ENCODE measurements at regions not wholly inside any gene's neighbourhood (a gene's known extent, or its start where the extent isn't known, plus 50 kb on each side); places are given as distances from the start of the nearest gene placed in this dataset.

DNA sequence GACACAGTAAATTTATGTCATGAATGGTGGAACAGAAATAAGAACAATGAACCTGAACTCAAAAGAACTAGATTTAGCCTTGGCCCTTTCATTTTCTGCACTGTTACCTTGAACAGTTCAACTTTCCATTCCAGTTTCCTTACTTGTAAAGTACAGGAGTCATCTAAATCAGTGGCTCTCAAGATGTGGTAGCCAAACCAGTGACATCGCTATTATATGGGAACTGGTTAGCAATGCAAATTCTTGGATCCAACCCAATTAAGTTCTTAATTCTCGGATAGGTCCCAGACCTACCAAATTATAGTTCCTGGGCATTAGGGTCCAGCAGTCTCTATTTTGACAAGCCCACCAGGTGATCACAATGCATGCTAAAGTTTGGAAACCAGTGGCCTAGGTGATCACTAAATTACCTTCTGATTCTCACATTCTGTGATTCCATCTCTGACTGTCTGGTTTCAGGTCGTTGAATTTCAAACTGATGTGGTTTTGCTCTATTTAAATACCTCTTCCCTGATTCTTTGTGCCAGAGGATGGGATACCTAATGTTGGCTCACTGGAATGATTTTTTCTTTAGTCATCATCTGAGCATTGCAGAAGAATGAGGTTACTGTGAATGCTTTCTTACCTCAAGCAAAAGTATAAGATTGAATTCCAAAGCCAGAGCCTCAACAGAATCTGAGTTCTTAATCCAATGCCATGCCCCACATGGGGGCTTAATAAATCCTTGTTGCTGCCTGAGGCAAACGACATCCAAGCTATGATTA, 253.8 kb downstream of the ENC1 start:
- 93% methylated on average over 4 of the region's 4 CpGs for WGBS
- H3K27me3 ChIP-seq (ENCODE audit: control insufficient read depth, insufficient read depth), result no peaks in the 10 kb centered on the region
- no peaks in the 10 kb centered on the region for H3K4me1 ChIP-seq (ENCODE audit: control insufficient read depth, insufficient read depth, low read length)
- no peaks in the 10 kb centered on the region for H3K9me3 ChIP-seq (ENCODE audit: control insufficient read depth, low read length)
- DNase-seq (no peak), ATAC-seq (no peak)
- H3K27ac ChIP-seq (ENCODE audit: low read length), result no peak overlapping the region
- intact Hi-C loops (cut with DNase I), result no loop called here
- no peak overlapping the region for H3K4me3 ChIP-seq (ENCODE audit: low read length)

DNA sequence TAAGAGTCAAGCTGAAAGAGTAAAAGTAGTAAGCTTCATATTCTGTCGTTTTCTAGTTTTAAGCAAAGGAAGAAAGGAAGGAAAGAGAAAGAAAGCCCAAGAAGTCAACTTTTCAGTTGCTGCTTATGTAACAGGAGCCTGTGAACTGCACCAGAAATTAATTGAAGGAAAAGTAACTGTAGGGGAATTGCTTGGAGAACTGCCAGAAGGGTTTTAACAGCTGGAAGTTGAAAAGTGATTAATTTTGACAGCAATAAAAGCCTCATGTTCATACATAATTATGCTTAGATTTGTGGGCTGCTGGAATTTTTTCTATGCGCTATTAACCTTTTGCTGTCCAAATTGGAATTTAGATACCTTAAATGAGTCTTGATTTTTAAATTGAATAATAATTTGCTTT, 255.7 kb downstream of the ENC1 start:
- 25% methylated on average over 2 of the region's 2 CpGs for WGBS
- intact Hi-C loops (cut with DNase I), result no loop called here

DNA sequence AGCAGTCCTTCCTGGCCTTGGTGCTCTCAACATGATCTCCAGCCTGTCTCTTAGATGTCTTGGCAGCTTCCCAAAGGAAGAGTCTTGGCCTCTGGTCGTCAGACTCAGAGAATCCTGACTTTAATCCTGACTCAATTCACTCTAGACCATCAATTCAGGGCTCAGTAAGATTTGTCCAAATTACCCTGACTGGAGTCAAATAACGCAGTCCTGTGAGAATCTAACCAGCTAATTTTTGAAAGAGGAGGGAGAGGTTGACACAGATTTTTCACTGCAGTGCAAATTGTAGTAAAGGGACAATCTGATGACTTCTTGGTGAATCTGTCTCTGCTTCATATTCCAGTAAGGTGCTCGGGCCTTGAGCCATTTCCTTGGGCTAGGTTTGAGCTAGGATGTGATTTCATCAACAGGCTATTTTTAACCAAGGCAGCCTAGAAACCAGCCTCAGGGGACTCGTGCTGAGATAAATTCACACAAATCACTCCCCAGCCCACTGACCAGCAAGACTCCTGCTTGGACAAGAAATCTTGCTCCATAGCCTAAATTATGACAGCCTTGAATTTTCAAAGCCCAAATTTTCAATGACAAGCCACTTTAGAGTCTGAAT, 257.4 kb downstream of the ENC1 start:
- peak in 2 of 3 donors; percentile 48 to 60 for DNase-seq
- H3K4me1 ChIP-seq (ENCODE audit: control insufficient read depth, insufficient read depth, low read length), result no peaks in the 10 kb centered on the region

More for the DNA sequence above, 255.7 kb downstream of the ENC1 start:
- Histone ChIP-seq H3K9me3 (ENCODE audit: control insufficient read depth, low read length) (no peaks in the 10 kb centered on the region), H3K27me3 (ENCODE audit: control insufficient read depth, insufficient read depth) (no peaks in the 10 kb centered on the region), H3K4me1 (ENCODE audit: control insufficient read depth, insufficient read depth, low read length) (no peaks in the 10 kb centered on the region), H3K4me3 (ENCODE audit: low read length) (no peak overlapping the region), H3K27ac (ENCODE audit: low read length) (no peak overlapping the region)
- ATAC-seq, result no peak
- no peak for DNase-seq

DNA sequence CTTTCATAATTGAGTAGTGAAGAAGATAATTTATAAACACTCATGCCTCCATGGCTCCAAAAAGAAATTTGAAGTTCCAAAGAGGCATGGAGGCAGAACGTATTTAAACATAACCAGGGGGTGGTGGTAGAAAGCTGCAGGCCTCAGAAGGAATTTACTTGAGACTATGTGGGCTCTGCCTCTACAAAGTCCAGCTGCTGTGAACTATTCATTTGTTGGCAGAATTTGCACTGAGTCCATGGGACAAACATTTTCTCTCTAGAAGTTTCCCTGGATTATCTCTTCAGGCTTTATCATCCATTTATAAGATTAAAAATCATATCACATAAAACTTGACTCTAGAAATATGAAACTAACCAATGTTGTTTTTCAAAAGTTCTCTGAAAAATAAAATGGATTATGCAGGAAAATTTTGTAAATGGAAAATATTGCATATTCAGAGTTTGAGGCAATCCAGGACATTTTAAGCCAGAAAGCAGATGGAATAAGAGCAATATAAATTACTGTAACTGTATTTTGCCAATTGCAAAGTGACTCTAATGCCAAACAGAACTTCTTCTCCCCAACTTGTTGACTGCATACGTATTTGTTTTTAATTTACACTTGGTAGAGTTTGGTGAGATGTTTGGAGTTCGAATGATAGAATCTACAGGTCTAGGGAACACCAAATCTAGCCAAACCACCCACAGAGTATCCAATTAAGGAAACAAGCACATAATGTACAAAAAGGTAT, 258.2 kb downstream of the ENC1 start:
- peak in 1 of 2 donors; percentile 50 for ATAC-seq
- Histone ChIP-seq H3K27ac (ENCODE audit: low read length) (no peak overlapping the region), H3K4me1 (ENCODE audit: control insufficient read depth, insufficient read depth, low read length) (no peaks in the 10 kb centered on the region), H3K4me3 (ENCODE audit: low read length) (no peak overlapping the region), H3K9me3 (ENCODE audit: control insufficient read depth, low read length) (no peaks in the 10 kb centered on the region), H3K27me3 (ENCODE audit: control insufficient read depth, insufficient read depth) (no peaks in the 10 kb centered on the region)
- no peak for DNase-seq
- WGBS, result 68% methylated on average over 3 of the region's 3 CpGs
- intact Hi-C loops (cut with DNase I), result no loop called here

More for the DNA sequence above, 257.4 kb downstream of the ENC1 start:
- peak; percentile 66 to 89 for ATAC-seq
- Histone ChIP-seq H3K27ac (ENCODE audit: low read length) (peak overlapping the region; percentile 75), H3K27me3 (ENCODE audit: control insufficient read depth, insufficient read depth) (no peaks in the 10 kb centered on the region), H3K9me3 (ENCODE audit: control insufficient read depth, low read length) (no peaks in the 10 kb centered on the region), H3K4me3 (ENCODE audit: low read length) (no peak overlapping the region)
- intact Hi-C loops (cut with DNase I), result no loop called here
- 23% methylated on average over 4 of the region's 4 CpGs for WGBS

DNA sequence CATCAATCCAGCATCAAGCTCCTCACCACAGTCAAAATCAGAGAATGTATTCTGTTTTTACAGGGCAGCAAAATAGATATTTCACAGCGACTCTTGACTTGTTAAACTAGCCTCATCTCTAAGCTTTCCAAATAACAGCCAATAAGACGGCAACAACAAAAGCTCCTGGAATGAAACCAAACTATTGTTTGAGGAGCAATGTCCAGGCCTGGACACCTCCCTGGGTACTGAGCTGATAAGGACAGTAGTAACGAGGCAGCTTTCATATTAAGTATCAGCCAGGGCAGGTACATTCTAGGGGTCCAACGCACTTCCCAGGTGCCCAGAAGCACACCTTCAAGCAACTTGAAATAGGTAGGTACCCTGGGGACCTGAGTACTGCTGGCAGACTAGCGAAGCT, 260.3 kb downstream of the ENC1 start:
- intact Hi-C loops (cut with DNase I), result no loop called here
- Histone ChIP-seq H3K4me3 (ENCODE audit: low read length) (no peak overlapping the region), H3K27me3 (ENCODE audit: control insufficient read depth, insufficient read depth) (no peaks in the 10 kb centered on the region), H3K27ac (ENCODE audit: low read length) (no peak overlapping the region), H3K9me3 (ENCODE audit: control insufficient read depth, low read length) (no peaks in the 10 kb centered on the region), H3K4me1 (ENCODE audit: control insufficient read depth, insufficient read depth, low read length) (no peaks in the 10 kb centered on the region)
- DNase-seq (no peak), ATAC-seq (peak; percentile 15 to 67)
- WGBS, result 70% methylated on average over 5 of the region's 5 CpGs

DNA sequence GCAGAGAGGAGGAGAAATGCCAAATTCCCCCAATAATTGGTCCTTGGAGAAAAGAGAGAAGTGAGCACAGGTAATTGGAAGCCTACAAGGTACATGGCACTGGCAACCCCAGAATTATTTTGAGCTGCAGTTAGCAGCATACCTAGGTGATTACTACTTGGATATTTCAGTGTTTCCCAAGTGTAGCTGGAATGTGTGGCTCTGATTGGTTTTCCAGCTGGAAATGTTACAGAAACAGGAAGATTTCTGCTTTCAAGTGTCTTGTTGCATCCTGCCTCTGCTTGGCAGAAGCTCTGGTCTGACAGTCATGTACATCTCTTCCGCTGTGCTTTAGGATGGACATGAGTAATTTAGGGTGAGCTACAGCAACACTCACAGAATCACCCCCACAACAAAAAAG, 262.1 kb downstream of the ENC1 start:
- H3K4me1 ChIP-seq (ENCODE audit: control insufficient read depth, insufficient read depth, low read length), result no peaks in the 10 kb centered on the region
- WGBS, result 72% methylated on average over 1 of the region's 1 CpG
- H3K27ac ChIP-seq (ENCODE audit: low read length), result no peak overlapping the region
- no peaks in the 10 kb centered on the region for H3K9me3 ChIP-seq (ENCODE audit: control insufficient read depth, low read length)
- intact Hi-C loops (cut with DNase I), result no loop called here
- H3K27me3 ChIP-seq (ENCODE audit: control insufficient read depth, insufficient read depth), result no peaks in the 10 kb centered on the region
- ATAC-seq (no peak), DNase-seq (no peak)
- no peak overlapping the region for H3K4me3 ChIP-seq (ENCODE audit: low read length)

DNA sequence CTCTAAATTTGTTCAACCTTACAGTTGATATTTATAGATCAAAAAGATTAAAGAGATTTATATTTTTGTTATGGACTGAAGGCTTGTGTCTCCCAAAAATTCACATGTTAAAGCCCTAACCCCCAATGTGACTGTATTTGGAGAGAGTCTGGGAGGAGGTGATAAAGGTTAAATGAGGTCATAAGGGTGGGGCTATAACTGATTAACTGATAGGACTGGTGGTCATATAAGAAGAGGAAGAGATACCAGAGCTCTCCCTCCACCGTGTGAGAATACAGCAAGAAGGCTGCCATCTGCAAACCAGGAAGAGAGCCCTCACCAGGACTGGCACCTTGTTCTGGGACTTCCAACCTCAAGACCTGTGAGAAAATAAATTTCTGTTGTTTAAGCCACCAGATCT, 264.3 kb downstream of the ENC1 start:
- no peak overlapping the region for H3K27ac ChIP-seq (ENCODE audit: low read length)
- H3K4me1 ChIP-seq (ENCODE audit: control insufficient read depth, insufficient read depth, low read length), result no peaks in the 10 kb centered on the region
- DNase-seq (no peak), ATAC-seq (no peak)
- H3K27me3 ChIP-seq (ENCODE audit: control insufficient read depth, insufficient read depth), result no peaks in the 10 kb centered on the region
- no peak overlapping the region for H3K4me3 ChIP-seq (ENCODE audit: low read length)
- intact Hi-C loops (cut with DNase I), result no loop called here
- no peaks in the 10 kb centered on the region for H3K9me3 ChIP-seq (ENCODE audit: control insufficient read depth, low read length)
- 39% methylated on average over 1 of the region's 1 CpG for WGBS

DNA sequence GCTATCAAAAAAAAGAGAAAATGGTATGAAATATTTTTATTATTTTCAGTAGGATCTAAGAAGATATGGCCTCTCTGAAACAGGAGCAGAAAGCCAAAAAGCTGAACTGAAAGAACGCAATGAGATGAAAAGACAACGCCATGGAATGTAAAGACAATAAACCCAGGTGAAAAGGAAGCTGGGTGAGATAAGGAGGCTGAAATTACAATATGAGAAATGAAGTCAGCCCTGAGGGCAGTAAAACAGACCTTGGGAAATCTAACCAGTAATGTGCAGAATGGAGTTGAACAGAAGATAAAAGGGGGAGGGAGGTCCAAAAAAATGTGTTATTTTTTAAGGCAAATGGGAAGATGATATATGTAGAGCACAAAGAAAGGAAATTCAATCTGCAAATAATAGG, 265.3 kb downstream of the ENC1 start:
- ATAC-seq, result no peak
- H3K27me3 ChIP-seq (ENCODE audit: control insufficient read depth, insufficient read depth), result no peaks in the 10 kb centered on the region
- 66% methylated on average over 2 of the region's 2 CpGs for WGBS
- DNase-seq, result no peak
- intact Hi-C loops (cut with DNase I), result no loop called here
- no peaks in the 10 kb centered on the region for H3K4me1 ChIP-seq (ENCODE audit: control insufficient read depth, insufficient read depth, low read length)
- no peaks in the 10 kb centered on the region for H3K9me3 ChIP-seq (ENCODE audit: control insufficient read depth, low read length)
- H3K4me3 ChIP-seq (ENCODE audit: low read length), result no peak overlapping the region
- no peak overlapping the region for H3K27ac ChIP-seq (ENCODE audit: low read length)

DNA sequence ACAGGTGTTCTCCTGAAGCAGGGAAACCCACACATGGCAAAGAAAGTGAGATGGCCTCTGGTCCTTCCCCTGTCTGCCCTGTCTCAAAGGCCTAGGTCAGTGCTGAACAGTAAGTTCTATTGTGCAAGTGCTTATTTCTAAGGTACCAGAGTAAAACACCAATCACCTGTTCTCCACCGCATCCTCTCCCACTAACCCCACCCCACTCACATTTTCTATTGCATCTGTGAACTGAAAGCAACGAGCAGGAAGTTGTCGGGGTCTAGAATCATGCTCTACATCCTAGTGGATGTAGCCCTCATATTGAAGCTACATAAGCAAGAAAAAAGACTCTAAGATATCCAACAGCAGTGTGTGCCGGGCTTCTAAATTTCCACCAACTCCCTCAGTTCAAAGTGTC, 265.9 kb downstream of the ENC1 start:
- 80% methylated on average over 4 of the region's 4 CpGs for WGBS
- intact Hi-C loops (cut with DNase I), result no loop called here
- H3K4me3 ChIP-seq (ENCODE audit: low read length), result no peak overlapping the region
- no peak for ATAC-seq
- H3K4me1 ChIP-seq (ENCODE audit: control insufficient read depth, insufficient read depth, low read length), result no peaks in the 10 kb centered on the region
- no peak for DNase-seq
- no peaks in the 10 kb centered on the region for H3K9me3 ChIP-seq (ENCODE audit: control insufficient read depth, low read length)
- no peak overlapping the region for H3K27ac ChIP-seq (ENCODE audit: low read length)
- H3K27me3 ChIP-seq (ENCODE audit: control insufficient read depth, insufficient read depth), result no peaks in the 10 kb centered on the region

DNA sequence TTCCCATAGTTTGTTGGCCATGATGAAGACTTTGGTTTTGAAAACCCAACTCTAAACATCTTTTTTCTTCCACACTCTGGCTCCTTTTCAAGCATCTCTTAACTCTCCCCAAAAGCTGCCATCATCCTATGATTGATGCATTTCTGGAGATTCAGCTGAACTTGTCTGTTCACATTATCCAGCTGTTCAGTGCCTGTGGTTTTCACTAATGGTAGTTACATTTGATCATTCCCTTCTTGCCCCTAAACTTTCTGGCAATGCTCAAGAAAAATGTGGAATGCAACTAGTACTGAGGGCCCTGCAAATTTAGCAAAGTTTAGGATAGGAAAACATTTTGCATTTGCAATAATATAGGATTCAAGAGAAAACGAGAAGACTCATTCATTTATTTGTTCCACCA, 267.5 kb downstream of the ENC1 start:
- no peak for DNase-seq
- H3K27ac ChIP-seq (ENCODE audit: low read length), result no peak overlapping the region
- intact Hi-C loops (cut with DNase I), result no loop called here
- no peaks in the 10 kb centered on the region for H3K4me1 ChIP-seq (ENCODE audit: control insufficient read depth, insufficient read depth, low read length)
- no peaks in the 10 kb centered on the region for H3K27me3 ChIP-seq (ENCODE audit: control insufficient read depth, insufficient read depth)
- whole genome bisulfite sequencing, result 78% methylated on average over 1 of the region's 1 CpG
- no peaks in the 10 kb centered on the region for H3K9me3 ChIP-seq (ENCODE audit: control insufficient read depth, low read length)
- no peak for ATAC-seq
- no peak overlapping the region for H3K4me3 ChIP-seq (ENCODE audit: low read length)

DNA sequence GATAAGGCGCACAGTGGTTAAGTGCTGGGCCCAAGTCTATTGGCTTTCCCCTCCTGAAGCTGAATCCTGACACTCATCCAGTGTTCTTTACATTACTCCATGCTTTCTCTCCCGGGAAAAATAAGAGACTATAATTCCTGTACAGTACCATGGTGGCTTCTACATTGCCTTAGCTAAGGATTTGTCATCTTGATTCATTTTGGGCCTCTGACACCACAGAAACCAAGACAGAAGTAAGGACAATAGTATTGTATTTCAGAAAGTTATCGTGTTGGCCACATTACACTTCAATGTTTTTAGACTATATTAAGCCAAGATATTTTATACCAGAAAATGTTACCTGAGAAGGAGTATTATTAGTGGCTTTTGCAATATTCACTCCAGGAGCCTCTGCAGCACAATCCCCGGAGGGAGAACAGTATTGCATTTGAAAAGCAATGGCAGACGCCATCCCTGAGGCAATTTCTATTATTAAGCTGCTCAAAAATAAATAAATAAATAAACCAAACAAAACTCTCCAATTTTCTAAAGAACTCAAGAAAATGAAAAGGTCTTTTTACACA, 267.9 kb downstream of the ENC1 start:
- intact Hi-C loops (cut with DNase I), result no loop called here
- H3K27me3 ChIP-seq (ENCODE audit: control insufficient read depth, insufficient read depth), result no peaks in the 10 kb centered on the region
- peaks cover 2% of the 10 kb centered on the region for H3K4me1 ChIP-seq (ENCODE audit: control insufficient read depth, insufficient read depth, low read length)
- DNase-seq (no peak), ATAC-seq (no peak)
- 82% methylated on average over 5 of the region's 5 CpGs for WGBS
- H3K27ac ChIP-seq (ENCODE audit: low read length), result no peak overlapping the region
- no peaks in the 10 kb centered on the region for H3K9me3 ChIP-seq (ENCODE audit: control insufficient read depth, low read length)
- no peak overlapping the region for H3K4me3 ChIP-seq (ENCODE audit: low read length)

Data from right cardiac atrium (tissue), 5 donors.